OCI-LY3 (cell line): ENCODE measurements at regions not wholly inside any gene's neighbourhood (a gene's known extent, or its start where the extent isn't known, plus 50 kb on each side); places are given as distances from the start of the nearest gene placed in this dataset.

Source experiments
- CTCF ChIP-seq: fragments of 200-600, 300-600 bp; sonication (generic); IDR thresholded peaks from 2 replicates; pipeline ENCODE4 v1.5.1; 2014; ENCODE audit warnings: antibody characterized with exemption, low read length, low read depth
- EZH2phosphoT487 ChIP-seq: fragments of 200-600 bp; shearing (Covaris generic); IDR thresholded peaks from 2 replicates; pipeline ENCODE4 v1.6.1; 2018; ENCODE audit warnings: antibody characterized with exemption, mixed run types, low read depth

DNA sequence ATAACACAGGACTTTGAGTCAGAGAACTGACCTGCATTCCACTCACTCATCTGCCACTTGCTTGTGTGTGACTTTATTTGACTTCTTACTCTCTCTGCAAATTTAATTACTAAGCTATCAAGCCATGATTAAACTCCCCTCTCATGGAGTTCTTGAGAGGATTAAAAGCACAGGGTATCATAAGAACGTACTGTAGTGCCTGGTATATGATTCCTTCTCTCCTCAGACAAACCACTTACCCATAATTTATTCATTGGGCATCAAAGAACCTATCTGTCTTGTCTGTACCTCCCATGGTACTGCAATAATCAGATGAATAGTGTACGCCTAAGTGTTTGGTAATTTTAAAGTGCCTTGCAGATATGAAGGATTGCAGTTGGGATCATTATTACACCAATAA, 130.6 kb upstream of the UBASH3B start:
- TF ChIP-seq CTCF (no peak), EZH2phosphoT487 (no peak)
